Progenitor cell of endocrine pancreas (in vitro differentiated cells): ENCODE measurements at regions not wholly inside any gene's neighbourhood (a gene's known extent, or its start where the extent isn't known, plus 50 kb on each side); places are given as distances from the start of the nearest gene placed in this dataset.
"Not testable (repeated sequence)": the region's sequence is repeated elsewhere in the genome, so short reads cannot be mapped to it uniquely, and the experiment has no call there.

Experiments used
- DNase-seq: peaks from one replicate; pipeline ENCODE4 v3.0.0; 2021; ENCODE audit warnings: low spot score; ENCODE audit not compliant: unreplicated experiment
- H3K27ac Mint-ChIP-seq: 2 replicates; pipeline ENCODE4 v1.8.0; 2021; ENCODE audit warnings: mild to moderate bottlenecking, moderate library complexity, mixed read lengths
- H3K27me3 Mint-ChIP-seq: 2 replicates; pipeline ENCODE4 v1.8.0; 2021; ENCODE audit warnings: mixed read lengths
- H3K36me3 Mint-ChIP-seq: 2 replicates; pipeline ENCODE4 v1.8.0; 2022; ENCODE audit warnings: mixed read lengths; ENCODE audit not compliant: insufficient read depth
- H3K4me1 Mint-ChIP-seq: 2 replicates; pipeline ENCODE4 v1.8.0; 2021; ENCODE audit warnings: low read depth, mixed read lengths
- H3K4me3 Mint-ChIP-seq: 2 replicates; pipeline ENCODE4 v1.8.0; 2021; ENCODE audit warnings: low read depth, mild to moderate bottlenecking, moderate library complexity, mixed read lengths
- H3K9me3 Mint-ChIP-seq: 2 replicates; pipeline ENCODE4 v1.8.0; 2021; ENCODE audit warnings: low read depth, mixed read lengths
- TF ChIP-seq, protein P1 (sequence below): fragments of 200-600 bp; sonication (generic); IDR thresholded peaks from one replicate; pipeline ENCODE4 v1.5.0; 2021; ENCODE audit warnings: antibody characterized with exemption, mild to moderate bottlenecking; ENCODE audit not compliant: unreplicated experiment

DNA sequence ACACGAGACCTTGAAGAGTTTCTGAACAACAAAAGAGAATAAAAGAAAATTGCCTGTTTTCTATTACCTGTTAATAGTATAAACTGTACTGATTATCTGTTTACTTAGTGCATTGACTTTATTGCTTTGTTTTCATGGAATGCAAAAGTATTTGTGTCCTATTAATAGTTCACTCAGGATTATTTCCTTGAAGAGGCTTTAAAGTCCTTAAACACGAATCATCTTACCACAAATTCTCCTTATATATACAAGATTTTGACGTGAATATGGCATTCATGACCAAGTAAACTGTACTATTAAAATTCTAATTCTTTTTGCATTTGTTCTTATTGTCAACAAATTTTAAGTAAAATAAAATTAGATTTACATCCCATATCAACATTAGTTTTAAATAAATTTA, 513.0 kb downstream of the NTRK3 start:
- H3K27ac Mint-ChIP-seq = no peak overlapping the region
- H3K27me3 Mint-ChIP-seq = no peaks in the 10 kb centered on the region
- no peak for DNase-seq
- H3K4me1 Mint-ChIP-seq = no peaks in the 10 kb centered on the region
- TF ChIP-seq, protein P1, sequence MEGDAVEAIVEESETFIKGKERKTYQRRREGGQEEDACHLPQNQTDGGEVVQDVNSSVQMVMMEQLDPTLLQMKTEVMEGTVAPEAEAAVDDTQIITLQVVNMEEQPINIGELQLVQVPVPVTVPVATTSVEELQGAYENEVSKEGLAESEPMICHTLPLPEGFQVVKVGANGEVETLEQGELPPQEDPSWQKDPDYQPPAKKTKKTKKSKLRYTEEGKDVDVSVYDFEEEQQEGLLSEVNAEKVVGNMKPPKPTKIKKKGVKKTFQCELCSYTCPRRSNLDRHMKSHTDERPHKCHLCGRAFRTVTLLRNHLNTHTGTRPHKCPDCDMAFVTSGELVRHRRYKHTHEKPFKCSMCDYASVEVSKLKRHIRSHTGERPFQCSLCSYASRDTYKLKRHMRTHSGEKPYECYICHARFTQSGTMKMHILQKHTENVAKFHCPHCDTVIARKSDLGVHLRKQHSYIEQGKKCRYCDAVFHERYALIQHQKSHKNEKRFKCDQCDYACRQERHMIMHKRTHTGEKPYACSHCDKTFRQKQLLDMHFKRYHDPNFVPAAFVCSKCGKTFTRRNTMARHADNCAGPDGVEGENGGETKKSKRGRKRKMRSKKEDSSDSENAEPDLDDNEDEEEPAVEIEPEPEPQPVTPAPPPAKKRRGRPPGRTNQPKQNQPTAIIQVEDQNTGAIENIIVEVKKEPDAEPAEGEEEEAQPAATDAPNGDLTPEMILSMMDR = no peak
- H3K36me3 Mint-ChIP-seq = no peaks in the 10 kb centered on the region
- H3K9me3 Mint-ChIP-seq = no peaks in the 10 kb centered on the region
- no peak overlapping the region for H3K4me3 Mint-ChIP-seq

GRCh38 chr15:87741350-87741749, 515.2 kb downstream of the NTRK3 start:
- no peaks in the 10 kb centered on the region for H3K9me3 Mint-ChIP-seq
- no peak overlapping the region for H3K27ac Mint-ChIP-seq
- H3K4me1 Mint-ChIP-seq = no peaks in the 10 kb centered on the region
- no peaks in the 10 kb centered on the region for H3K36me3 Mint-ChIP-seq
- TF ChIP-seq, protein P1 = no peak
- no peak overlapping the region for H3K4me3 Mint-ChIP-seq
- H3K27me3 Mint-ChIP-seq = no peaks in the 10 kb centered on the region
- DNase-seq = no peak

- H3K4me1 Mint-ChIP-seq = no peaks in the 10 kb centered on the region
- no peaks in the 10 kb centered on the region for H3K9me3 Mint-ChIP-seq
- TF ChIP-seq, protein P1 = no peak
- DNase-seq = no peak
- no peaks in the 10 kb centered on the region for H3K27me3 Mint-ChIP-seq
- no peaks in the 10 kb centered on the region for H3K36me3 Mint-ChIP-seq
- no peak overlapping the region for H3K27ac Mint-ChIP-seq
- H3K4me3 Mint-ChIP-seq = no peak overlapping the region
These were observed 515.7 kb downstream of the NTRK3 start for GRCh38 chr15:87740655-87741344.

DNA sequence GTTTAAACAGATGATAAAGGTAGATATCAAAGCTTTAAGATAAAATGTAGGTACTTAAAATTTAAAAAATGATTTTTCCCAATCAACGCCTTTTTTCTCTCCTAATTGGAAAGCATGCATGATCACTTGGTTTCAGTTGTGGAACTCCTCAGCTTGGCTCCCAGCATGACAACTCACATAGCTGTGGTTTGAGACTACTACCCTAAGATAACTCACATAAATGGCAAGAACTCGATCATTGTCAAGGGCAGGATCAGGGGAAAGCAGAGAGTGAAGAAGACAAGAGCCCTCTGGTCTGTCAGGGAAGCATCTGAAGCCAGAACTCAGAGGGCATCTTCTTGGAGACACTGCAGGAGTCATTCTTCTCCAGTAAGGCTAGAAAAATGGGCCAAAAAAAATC, 516.7 kb downstream of the NTRK3 start:
- H3K36me3 Mint-ChIP-seq = no peaks in the 10 kb centered on the region
- no peaks in the 10 kb centered on the region for H3K4me1 Mint-ChIP-seq
- TF ChIP-seq, protein P1 = no peak
- DNase-seq = no peak
- no peaks in the 10 kb centered on the region for H3K27me3 Mint-ChIP-seq
- no peak overlapping the region for H3K27ac Mint-ChIP-seq
- no peaks in the 10 kb centered on the region for H3K9me3 Mint-ChIP-seq
- H3K4me3 Mint-ChIP-seq = no peak overlapping the region

- Mint-ChIP-seq H3K9me3 (no peaks in the 10 kb centered on the region), H3K27ac (no peak overlapping the region), H3K36me3 (no peaks in the 10 kb centered on the region), H3K4me1 (no peaks in the 10 kb centered on the region), H3K4me3 (no peak overlapping the region), H3K27me3 (no peaks in the 10 kb centered on the region)
- TF ChIP-seq, protein P1 = no peak
- DNase-seq = no peak
These were observed 517.5 kb downstream of the NTRK3 start for GRCh38 chr15:87739081-87739480.

DNA sequence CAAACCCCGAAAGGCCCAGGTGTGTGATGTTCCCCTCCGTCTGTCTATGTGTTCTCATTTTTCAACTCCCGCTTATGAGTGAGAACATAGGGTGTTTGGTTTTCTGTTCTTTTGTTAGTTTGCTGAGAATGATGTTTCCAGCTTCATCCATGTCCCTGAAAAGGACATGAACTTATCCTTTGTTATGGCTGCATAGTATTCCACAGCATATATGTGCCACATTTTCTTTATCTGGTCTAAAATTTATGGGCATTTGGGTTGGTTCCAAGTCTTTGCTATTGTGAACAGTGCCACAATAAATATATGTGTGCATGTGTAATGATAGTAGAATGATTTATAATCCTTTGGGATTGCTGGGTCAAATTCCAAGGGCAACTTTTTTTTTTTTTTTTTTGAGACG, 519.1 kb downstream of the NTRK3 start:
- H3K27me3 Mint-ChIP-seq, H3K4me3 Mint-ChIP-seq, H3K9me3 Mint-ChIP-seq, DNase-seq, H3K27ac Mint-ChIP-seq, H3K36me3 Mint-ChIP-seq, H3K4me1 Mint-ChIP-seq: not testable (repeated sequence)
